GM23338 (cell line): ENCODE measurements at regions not wholly inside any gene's neighbourhood (a gene's known extent, or its start where the extent isn't known, plus 50 kb on each side); places are given as distances from the start of the nearest gene placed in this dataset.

ENCODE experiments used
- EZH2phosphoT487 ChIP-seq: fragments of 200-600 bp; sonication (generic); IDR thresholded peaks from one replicate; pipeline ENCODE4 v1.8.1; 2018; ENCODE audit warnings: antibody characterized with exemption; ENCODE audit not compliant: unreplicated experiment
- STAT1 ChIP-seq: IDR thresholded peaks from one replicate; pipeline ENCODE4 v1.6.1; 2016; ENCODE audit warnings: antibody characterized with exemption; ENCODE audit not compliant: unreplicated experiment
- TF ChIP-seq, protein P1 (sequence below), 2 experiments: fragments of 200-600 bp in 1 of 2; sonication (generic) in 1 of 2; conservative IDR thresholded peaks; 2 replicates each; pipeline versions ENCODE4 v1.5.1 to v1.6.1; 2016 to 2017; ENCODE audit warnings: antibody characterized with exemption in 2 of 2, low read depth in 2 of 2, mild to moderate bottlenecking in 2 of 2, moderate library complexity in 1 of 2

DNA sequence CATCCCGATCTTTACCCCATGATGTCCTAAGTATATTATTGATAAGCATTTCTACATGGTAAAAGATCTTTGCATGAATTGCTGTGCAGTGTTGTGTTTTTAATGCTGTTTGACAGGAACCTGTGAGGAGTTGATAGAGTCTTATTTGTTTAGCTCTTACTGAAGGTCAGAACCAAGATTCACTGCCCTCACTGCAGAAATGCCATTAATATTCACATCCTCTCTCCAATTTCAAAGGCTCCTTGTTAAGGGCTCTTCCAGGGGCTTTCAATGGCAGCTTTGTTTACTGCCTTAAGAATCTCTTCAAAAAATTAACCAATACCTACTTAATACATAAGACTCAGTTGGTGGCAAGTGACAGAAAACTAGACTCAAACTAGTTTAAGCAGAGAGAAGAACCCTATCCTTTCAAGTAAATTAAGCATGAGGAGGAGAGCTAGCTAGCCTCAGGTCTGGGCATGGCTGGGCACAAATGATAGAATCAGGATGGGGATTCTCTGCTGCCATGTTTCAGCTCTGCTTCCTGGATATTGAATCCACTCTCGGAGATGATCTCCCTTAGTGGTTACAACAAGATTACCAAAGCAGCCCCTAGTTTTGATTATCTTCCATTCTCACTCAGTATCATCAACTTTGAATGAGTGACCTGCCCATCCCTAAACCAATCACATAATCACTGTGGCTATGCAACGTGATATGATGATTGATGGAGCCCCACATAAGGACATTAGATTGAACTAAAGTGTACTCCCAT lies 311.8 kb downstream of the CDH11 start:
- TF ChIP-seq, protein P1, sequence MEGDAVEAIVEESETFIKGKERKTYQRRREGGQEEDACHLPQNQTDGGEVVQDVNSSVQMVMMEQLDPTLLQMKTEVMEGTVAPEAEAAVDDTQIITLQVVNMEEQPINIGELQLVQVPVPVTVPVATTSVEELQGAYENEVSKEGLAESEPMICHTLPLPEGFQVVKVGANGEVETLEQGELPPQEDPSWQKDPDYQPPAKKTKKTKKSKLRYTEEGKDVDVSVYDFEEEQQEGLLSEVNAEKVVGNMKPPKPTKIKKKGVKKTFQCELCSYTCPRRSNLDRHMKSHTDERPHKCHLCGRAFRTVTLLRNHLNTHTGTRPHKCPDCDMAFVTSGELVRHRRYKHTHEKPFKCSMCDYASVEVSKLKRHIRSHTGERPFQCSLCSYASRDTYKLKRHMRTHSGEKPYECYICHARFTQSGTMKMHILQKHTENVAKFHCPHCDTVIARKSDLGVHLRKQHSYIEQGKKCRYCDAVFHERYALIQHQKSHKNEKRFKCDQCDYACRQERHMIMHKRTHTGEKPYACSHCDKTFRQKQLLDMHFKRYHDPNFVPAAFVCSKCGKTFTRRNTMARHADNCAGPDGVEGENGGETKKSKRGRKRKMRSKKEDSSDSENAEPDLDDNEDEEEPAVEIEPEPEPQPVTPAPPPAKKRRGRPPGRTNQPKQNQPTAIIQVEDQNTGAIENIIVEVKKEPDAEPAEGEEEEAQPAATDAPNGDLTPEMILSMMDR (conservative IDR thresholded peaks at IDR 0.05; ENCODE audit: low read depth in 2 of 2) = peak in 1 of 2 experiments; percentile 25; a peak in 2 of 4 replicates
- TF ChIP-seq EZH2phosphoT487 (no peak), STAT1 (no peak)
